ENCODE measurements at regions not wholly inside any gene's neighbourhood (a gene's known extent, or its start where the extent isn't known, plus 50 kb on each side); places are given as distances from the start of the nearest gene placed in this dataset.

- DNase-seq = no peak
These were observed 90.5 kb upstream of the ZNF469 start for GRCh38 chr16:88292007-88292970.

GRCh38 chr16:88293097-88293496 is 89.7 kb upstream of the ZNF469 start:
- no peak for DNase-seq

- no peak for DNase-seq
These were observed 86.9 kb upstream of the ZNF469 start for GRCh38 chr16:88295671-88296436.

GRCh38 chr16:88296437-88297177 is 86.2 kb upstream of the ZNF469 start:
- no peak for DNase-seq

GRCh38 chr16:88297178-88297720 is 85.5 kb upstream of the ZNF469 start:
- no peak for DNase-seq

GRCh38 chr16:88298181-88298832 is 84.5 kb upstream of the ZNF469 start:
- no peak for DNase-seq

GRCh38 chr16:88298833-88299745 is 83.7 kb upstream of the ZNF469 start:
- DNase-seq = no peak

GRCh38 chr16:88299751-88300462 is 82.9 kb upstream of the ZNF469 start:
- no peak for DNase-seq

- DNase-seq = no peak
These were observed 82.3 kb upstream of the ZNF469 start for GRCh38 chr16:88300463-88300835.

- no peak for DNase-seq
These were observed 81.3 kb upstream of the ZNF469 start for GRCh38 chr16:88301431-88301830.

GRCh38 chr16:88301886-88302285 is 80.9 kb upstream of the ZNF469 start:
- DNase-seq = no peak

- DNase-seq = no peak
These were observed 80.1 kb upstream of the ZNF469 start for GRCh38 chr16:88302666-88303065.

GRCh38 chr16:88303405-88303804 is 79.4 kb upstream of the ZNF469 start:
- DNase-seq = no peak

- no peak for DNase-seq
These were observed 78.6 kb upstream of the ZNF469 start for GRCh38 chr16:88303890-88304819.

GRCh38 chr16:88305176-88305575 is 77.6 kb upstream of the ZNF469 start:
- no peak for DNase-seq

GRCh38 chr16:88306411-88306810 is 76.3 kb upstream of the ZNF469 start:
- DNase-seq = no peak

- no peak for DNase-seq
These were observed 75.8 kb upstream of the ZNF469 start for GRCh38 chr16:88306860-88307545.

- no peak for DNase-seq
These were observed 74.2 kb upstream of the ZNF469 start for GRCh38 chr16:88308441-88309173.
